ENCODE measurements at regions not wholly inside any gene's neighbourhood (a gene's known extent, or its start where the extent isn't known, plus 50 kb on each side); places are given as distances from the start of the nearest gene placed in this dataset.

GRCh38 chr13:84447640-84447978, 565.3 kb upstream of the SLITRK1 start:
- TF ChIP-seq POLR2AphosphoS5 (IDR thresholded peaks at IDR 0.05; ENCODE audit: low read depth, low read length) (no peak), POLR2A (IDR thresholded peaks at IDR 0.05; ENCODE audit: low read depth, low read length) (no peak)
